Lower leg skin (tissue), 4 donors: ENCODE measurements at regions not wholly inside any gene's neighbourhood (a gene's known extent, or its start where the extent isn't known, plus 50 kb on each side); places are given as distances from the start of the nearest gene placed in this dataset.
A peak's percentile ranks its signal among the peaks of the same experiment; 100 is the strongest.

ENCODE experiments used
- DNase-seq, 2 donors: peaks; one replicate each; pipeline ENCODE4 v3.0.0-alpha.2; 2019; ENCODE audit warnings: low spot score in 2 of 2
- H3K4me3 ChIP-seq: fragments of 200-600 bp; sonication (generic); 2 replicates; pipeline ENCODE4 v1.5.1; 2017; ENCODE audit warnings: mild to moderate bottlenecking, low read depth; ENCODE audit not compliant: poor library complexity, severe bottlenecking
- POLR2A ChIP-seq, 2 donors: fragments of 450-650 bp; IDR thresholded peaks; one replicate each; pipeline ENCODE4 v1.6.1; 2016 to 2017; ENCODE audit warnings: antibody characterized with exemption in 2 of 2, mild to moderate bottlenecking in 1 of 2, moderate library complexity in 1 of 2
- WGBS, 2 donors: methylation state at CpG; one replicate each; pipeline ENCODE4 v1.1.5; 2018; 5-methylcytosine and 5-hydroxymethylcytosine counted together
- intact Hi-C: fragments of 100-400 bp; cut with DNase I; formaldehyde crosslinking; loops from one replicate; pipeline ENCODE4 v1.15.0; 2023; ENCODE audit warnings: low total_unique reads
- TF ChIP-seq, protein P1 (sequence below), 3 donors: fragments of 450-650 bp; IDR thresholded peaks; one replicate each; pipeline ENCODE4 v1.5.1; 2016; ENCODE audit warnings: antibody characterized with exemption in 3 of 3, mild to moderate bottlenecking in 3 of 3, moderate library complexity in 2 of 3

- peak in 1 of 2 donors; percentile 54 for DNase-seq
- intact Hi-C loops, result no loop called here
- no peak overlapping the region for H3K4me3 ChIP-seq
- TF ChIP-seq, protein P1, sequence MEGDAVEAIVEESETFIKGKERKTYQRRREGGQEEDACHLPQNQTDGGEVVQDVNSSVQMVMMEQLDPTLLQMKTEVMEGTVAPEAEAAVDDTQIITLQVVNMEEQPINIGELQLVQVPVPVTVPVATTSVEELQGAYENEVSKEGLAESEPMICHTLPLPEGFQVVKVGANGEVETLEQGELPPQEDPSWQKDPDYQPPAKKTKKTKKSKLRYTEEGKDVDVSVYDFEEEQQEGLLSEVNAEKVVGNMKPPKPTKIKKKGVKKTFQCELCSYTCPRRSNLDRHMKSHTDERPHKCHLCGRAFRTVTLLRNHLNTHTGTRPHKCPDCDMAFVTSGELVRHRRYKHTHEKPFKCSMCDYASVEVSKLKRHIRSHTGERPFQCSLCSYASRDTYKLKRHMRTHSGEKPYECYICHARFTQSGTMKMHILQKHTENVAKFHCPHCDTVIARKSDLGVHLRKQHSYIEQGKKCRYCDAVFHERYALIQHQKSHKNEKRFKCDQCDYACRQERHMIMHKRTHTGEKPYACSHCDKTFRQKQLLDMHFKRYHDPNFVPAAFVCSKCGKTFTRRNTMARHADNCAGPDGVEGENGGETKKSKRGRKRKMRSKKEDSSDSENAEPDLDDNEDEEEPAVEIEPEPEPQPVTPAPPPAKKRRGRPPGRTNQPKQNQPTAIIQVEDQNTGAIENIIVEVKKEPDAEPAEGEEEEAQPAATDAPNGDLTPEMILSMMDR (IDR thresholded peaks at IDR 0.05), result no peak
- no peak for TF ChIP-seq POLR2A (IDR thresholded peaks at IDR 0.05)
- WGBS, 2 donors, result 83 to 92% methylated on average over 3 of the region's 3 CpGs
These were observed 315.2 kb upstream of the SULF2 start for GRCh38 chr20:48100483-48100882.

DNA sequence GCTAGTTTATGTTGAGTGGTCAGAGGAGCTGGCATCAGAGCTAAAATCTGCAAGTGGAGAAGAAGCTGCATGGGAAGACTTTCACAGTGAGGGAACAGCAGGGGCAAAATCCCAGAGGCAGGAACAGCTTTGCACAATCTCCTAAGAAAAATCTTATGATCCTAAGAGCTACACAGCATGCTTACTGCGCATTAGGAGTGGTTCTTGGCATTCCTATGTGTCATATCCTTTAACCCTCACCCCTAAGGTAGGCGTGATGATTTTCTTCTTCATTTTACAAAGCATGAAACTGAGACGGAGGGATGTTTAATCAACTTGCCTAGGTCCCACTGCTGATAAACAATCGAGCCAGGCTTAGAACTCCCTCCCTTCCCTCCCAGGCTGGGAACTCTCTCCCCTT is 313.6 kb upstream of the SULF2 start:
- DNase-seq, result peak in 1 of 2 donors; percentile 13
- intact Hi-C loops, result loop anchor here (10.0 kb wide), 1 partner anchor 1326 kb away; no protein-coding TSS in a partner anchor
- H3K4me3 ChIP-seq, result no peak overlapping the region
- 64 to 75% methylated on average over 4 of the region's 4 CpGs for WGBS, 2 donors
- TF ChIP-seq, protein P1 (IDR thresholded peaks at IDR 0.05), result no peak
- TF ChIP-seq POLR2A (IDR thresholded peaks at IDR 0.05), result no peak

DNA sequence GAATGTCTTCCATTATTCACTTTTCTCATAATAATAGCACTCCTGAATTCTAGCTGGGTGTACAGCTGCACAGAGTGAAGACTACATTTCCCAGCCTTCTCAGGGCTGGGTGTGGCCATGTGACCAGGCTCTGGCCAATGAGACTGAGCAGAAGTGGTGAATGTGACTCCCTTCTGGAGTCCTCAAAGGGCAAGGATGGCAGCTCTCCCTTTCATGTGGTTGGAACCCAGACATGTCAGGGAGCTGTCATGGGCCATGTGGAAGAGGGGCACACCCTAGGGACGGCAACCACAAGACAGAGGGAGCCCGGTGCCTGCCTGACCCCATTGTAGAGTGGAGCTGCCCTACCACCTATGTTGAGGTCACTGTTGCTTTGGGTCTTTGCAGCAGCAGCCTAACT is 312.8 kb upstream of the SULF2 start:
- intact Hi-C loops, result loop anchor here (10.0 kb wide), 1 partner anchor 1327 kb away; no protein-coding TSS in a partner anchor

GRCh38 chr20:48096957-48097890 is 311.9 kb upstream of the SULF2 start:
- intact Hi-C loops, result loop anchor here (10.0 kb wide), 1 partner anchor 1328 kb away; no protein-coding TSS in a partner anchor
- no peak for TF ChIP-seq POLR2A (IDR thresholded peaks at IDR 0.05)
- TF ChIP-seq, protein P1 (IDR thresholded peaks at IDR 0.05), result no peak
- 91 to 92% methylated on average over 10 of the region's 10 CpGs for WGBS, 2 donors

More for the DNA sequence above, 312.8 kb upstream of the SULF2 start:
- 93 to 100% methylated on average over 2 of the region's 2 CpGs for WGBS, 2 donors
- peak in 1 of 2 donors; percentile 66 for DNase-seq
- TF ChIP-seq, protein P1 (IDR thresholded peaks at IDR 0.05), result no peak
- TF ChIP-seq POLR2A (IDR thresholded peaks at IDR 0.05), result no peak
- no peak overlapping the region for H3K4me3 ChIP-seq

DNA sequence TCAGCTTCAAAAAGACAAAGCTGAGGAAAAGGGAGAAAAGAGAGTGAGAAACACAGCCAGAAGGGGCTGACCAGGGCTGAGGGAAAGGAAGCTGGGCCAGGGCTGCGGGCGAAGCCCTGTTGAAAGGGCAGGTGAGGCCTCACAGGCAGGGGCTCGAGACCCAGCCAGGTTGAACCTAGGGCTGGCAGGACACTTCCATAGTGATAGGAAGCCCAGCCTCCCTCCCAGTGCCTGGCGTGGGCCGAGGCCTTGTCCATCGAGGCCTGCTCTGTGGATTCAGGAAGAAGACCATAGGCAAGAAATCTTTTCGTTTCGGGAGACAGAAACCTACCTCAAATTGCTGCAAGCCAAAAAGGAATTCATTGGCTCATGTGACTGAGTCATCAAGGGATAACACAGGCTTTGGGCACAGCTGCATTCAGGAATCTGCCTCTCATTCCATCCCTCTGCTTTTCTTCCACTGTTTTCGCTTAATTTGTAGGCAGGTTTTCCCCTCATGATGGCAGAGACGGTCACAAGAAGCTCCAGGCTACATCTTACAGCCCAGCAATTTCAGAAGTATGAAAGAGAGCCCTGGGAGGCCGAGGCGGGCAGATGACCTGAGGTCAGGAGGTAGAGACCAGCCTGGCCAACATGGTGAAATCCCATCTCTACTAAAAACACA is 311.1 kb upstream of the SULF2 start:
- intact Hi-C loops, result loop anchor here (10.0 kb wide), 1 partner anchor 1328 kb away; no protein-coding TSS in a partner anchor

More at GRCh38 chr20:48096957-48097890, 311.9 kb upstream of the SULF2 start:
- H3K4me3 ChIP-seq, result no peak overlapping the region
- DNase-seq, result peak in 1 of 2 donors; percentile 67

More for the DNA sequence above, 311.1 kb upstream of the SULF2 start:
- no peak overlapping the region for H3K4me3 ChIP-seq
- TF ChIP-seq, protein P1 (IDR thresholded peaks at IDR 0.05), result no peak
- no peak for TF ChIP-seq POLR2A (IDR thresholded peaks at IDR 0.05)
- DNase-seq, result peak in 1 of 2 donors; percentile 26
- 96 to 97% methylated on average over 12 of the region's 12 CpGs for WGBS, 2 donors
